Stimulated activated CD4-positive, alpha-beta T cell treated with anti-CD3 and anti-CD28 coated beads, TNF-alpha, amount 100 ng/mL, for 24 hours (primary cell): ENCODE measurements at regions not wholly inside any gene's neighbourhood (a gene's known extent, or its start where the extent isn't known, plus 50 kb on each side); places are given as distances from the start of the nearest gene placed in this dataset.

ENCODE experiments used
- DNase-seq, 3 experiments: peaks; one replicate each; pipeline ENCODE4 v3.0.0-alpha.2; 2020; ENCODE audit warnings: low read depth in 3 of 3

DNA sequence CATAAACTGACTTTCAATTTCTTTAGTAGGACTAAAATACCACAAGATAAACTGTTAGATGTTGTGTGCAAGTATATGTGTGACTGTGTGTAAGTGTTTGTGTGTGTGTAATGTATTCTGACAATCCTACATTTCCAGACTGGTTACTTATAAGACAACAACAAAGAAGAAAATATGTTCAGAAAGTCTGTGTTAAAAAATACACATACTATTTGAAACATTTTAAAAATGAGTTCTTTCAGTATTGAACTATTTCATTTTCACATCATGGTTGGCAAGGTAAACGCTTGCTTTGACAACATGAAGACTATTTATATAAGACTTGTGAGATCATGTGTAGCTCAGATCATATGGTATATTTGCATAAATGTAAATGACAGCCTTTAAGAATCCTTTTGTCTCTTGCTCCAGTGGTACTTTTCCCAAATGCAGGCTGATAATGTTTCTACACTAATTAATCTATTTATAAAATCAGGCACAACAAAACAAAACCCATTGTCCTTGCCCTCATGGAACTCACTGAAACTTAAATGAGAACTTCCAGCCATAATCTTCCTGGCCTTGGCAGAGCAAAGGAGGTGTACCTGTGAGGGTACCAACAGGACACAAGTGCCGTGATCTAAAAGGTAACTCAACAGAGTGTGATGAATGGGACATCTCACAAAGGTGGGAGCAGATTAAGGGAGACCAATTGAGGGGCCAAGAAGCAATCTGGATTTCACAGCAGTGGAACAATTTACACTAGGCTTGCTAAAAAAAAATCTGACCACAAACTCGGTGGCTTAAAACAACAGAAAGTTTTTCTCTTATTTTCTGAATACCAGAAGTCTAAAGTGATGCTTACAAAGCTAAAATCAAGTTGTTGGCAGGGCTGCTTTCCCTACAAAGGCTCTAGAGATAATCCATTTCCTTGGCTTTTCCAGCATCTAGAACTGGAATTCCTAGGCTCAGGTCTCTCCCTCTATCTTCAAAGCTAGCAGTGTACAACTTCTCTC, 349.0 kb downstream of the TBC1D4 start:
- DNase-seq, result no peak

DNA sequence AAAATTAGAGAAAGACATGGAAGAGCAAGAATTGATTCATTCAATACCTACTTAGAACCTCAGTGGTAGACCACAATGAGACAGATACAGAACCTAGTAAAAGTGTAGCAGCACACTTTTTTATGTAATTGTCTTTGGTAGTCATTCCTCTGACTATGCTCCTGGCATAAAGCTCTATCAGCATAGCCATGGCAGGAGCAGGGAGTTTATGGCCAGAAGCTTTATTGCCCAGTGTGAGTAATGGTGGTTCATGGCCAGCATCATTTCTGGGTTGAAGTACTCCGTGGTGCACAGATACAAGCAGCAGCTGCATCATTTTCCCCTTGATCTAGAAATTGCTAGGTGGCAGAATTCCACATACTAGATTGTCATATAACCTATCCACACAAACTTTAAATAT, 352.6 kb downstream of the TBC1D4 start:
- no peak for DNase-seq

DNA sequence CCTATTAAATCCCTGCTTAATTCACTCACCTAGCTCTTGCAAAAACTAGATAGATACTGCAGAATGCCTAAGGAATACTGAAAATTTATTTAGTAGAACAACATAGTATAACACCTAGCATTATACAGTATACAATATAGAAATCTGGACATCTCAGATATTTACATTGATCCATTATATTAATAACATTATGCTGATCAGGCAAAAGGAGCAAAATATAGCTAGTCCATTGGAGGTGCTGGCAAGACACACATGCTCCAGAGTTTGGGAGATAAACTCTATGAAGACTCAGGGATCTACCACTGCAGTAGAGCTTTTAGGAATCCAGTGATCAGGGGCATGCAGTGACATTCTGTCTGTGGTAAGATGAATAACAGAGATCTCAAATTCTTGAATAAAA, 357.6 kb downstream of the TBC1D4 start:
- DNase-seq, result no peak

DNA sequence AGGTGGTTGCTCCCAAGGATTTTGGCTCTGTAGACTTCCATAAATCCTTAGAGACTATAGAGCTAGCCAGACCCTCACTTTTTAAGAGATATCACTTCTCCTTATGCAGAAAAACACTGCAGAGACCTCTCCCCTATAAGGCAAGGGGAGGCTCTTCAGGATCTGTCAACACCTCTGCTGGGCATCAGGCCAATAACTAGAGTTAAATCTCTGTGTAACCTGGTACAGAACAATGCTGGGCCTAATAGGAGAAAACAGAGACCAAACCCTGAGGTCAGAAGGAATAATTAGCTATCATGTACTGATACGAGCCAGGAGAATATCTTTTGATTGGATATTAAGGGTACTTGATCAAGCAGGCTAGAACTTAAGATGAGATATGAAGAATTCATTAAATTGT, 358.5 kb downstream of the TBC1D4 start:
- no peak for DNase-seq

DNA sequence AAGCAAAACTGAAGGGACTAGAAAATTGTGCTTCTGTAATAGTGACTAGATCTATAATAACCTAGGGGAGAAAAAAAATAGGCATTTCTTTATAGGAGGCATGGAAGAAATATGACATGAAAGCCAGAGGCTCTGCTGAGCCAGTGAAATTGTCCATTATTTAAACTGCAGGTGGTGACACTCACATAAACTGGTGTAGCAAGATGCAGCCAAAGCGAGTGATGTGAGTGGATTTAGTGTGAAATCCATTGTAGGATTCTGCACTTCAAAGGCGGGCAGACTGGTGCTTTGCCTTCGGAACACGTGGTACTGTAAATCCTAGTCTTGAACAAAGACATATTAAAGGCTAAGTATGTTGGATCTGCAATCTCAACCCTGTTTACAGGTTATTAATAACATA, 361.9 kb downstream of the TBC1D4 start:
- no peak for DNase-seq

DNA sequence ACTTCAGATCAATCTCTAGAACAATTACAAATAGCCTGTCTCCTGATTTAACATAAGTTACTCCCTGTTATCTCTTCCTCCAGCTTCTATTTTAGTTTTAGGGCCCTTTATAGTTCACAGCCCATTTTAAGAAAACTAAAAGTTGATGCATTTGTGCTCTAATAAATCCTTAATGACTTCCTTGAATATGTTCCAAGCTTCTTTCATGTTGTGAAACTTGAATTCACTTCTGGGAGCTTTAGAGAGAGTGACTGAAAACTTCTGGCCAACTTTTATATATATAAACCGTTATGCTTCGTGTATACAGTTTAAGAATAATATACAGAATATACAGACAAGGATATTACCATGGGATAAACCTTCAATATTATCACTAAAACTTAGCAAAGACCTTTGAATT, 366.8 kb downstream of the TBC1D4 start:
- DNase-seq, result no peak

DNA sequence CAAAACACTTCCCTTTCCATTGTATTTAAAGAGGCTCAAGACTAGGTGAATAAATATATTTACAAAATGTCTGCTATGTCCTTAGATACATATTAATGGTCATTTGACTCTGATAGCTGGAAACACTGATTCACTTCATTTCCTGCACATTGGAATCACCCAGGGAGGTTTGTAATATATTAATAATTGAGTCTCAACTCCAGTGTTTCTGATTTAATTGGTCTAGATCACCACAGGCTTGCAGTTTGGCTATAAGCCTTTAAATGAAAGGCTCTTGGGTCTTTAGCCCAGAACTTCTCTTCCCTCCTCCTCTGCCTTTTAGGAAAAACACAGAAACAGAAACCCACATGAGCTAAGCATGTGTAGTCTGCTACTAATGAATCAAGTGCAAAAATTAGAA, 378.0 kb downstream of the TBC1D4 start:
- DNase-seq, result no peak

DNA sequence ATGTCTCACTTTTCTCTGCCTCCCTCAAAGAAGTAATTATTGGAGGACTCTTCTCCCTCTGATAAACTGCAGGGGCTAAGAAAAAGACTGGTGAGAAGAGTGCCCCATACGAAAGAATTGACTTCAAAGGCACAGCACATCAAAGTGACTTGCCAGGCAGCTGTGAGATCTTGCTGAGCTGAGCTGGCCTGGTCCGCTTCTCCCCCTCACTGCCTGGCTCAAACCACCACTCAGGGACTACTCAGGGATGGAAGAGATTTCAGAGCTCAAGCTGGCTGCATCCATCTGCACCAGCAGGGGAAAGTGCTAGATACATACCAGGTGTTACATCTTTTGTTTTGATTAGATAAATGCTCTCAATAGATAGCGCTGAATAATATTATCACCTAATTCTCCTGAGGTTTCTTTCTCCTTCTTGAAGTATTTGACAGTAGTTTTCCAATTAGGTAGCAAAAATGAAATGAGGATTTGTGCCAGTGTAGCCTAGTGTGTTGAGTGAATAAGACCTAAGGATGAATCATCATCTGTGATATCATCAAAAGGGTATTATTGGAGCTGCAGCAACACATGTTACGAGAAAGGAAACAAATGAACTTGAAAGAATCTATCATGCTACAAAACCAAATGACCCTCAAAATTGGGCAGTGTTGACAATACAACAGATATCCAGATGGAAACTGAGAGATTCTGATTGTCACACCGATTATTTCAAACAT, 379.8 kb downstream of the TBC1D4 start:
- no peak for DNase-seq

DNA sequence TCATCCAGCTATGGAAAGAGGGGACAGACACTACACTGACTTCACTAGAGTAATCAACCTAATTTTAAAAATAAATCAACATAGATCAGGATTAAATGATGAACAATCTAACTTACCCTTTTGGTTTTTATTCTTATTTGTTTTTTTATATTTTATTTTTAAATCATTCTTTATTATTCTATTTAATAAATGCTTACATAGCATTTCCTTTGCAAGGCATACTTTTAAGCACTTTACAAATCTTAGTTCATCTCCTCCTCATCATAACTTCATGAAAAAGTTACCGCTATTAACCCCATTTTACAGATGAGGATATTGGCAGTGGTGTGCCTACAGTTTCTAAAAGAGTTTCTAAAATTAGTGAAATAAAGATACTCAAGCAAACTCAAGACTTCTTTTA, 380.6 kb downstream of the TBC1D4 start:
- no peak for DNase-seq

DNA sequence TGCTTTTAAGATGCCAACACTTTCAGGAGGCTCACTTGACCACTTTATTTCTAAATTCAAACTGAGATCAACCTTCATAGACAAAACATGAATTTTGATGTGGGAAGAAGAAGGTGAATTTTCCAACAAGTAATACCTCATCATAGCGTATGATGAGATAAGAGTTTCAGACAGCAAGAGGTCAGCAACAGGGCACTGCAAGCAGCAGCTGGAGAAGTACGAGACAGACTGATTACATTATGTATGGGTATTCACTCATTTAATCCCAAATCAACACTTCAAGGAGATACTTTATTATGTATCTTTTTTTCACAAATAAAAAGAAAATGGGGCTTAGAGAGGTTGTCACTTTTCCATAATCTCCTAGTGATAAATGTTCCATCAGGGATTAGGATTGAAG, 389.8 kb downstream of the TBC1D4 start:
- no peak for DNase-seq

DNA sequence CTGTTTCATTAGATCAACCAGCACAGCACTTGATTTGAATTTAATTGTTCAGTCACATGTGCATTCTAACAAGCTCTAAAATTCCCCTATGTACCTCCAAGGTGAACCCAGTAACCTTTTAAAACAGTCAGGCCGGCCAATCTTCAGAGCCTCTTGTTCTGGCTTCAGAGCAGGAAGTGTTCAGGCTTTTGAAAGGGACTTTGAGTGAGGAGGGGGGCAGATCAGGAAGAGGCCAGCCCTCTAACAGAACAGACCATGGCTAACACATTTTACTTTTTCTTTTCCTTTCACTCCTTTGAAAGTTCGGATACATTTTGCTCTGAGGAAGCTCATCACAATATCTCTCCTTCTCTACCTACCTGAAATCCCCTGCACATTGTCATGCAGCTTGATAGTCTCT, 390.3 kb downstream of the TBC1D4 start:
- no peak for DNase-seq

DNA sequence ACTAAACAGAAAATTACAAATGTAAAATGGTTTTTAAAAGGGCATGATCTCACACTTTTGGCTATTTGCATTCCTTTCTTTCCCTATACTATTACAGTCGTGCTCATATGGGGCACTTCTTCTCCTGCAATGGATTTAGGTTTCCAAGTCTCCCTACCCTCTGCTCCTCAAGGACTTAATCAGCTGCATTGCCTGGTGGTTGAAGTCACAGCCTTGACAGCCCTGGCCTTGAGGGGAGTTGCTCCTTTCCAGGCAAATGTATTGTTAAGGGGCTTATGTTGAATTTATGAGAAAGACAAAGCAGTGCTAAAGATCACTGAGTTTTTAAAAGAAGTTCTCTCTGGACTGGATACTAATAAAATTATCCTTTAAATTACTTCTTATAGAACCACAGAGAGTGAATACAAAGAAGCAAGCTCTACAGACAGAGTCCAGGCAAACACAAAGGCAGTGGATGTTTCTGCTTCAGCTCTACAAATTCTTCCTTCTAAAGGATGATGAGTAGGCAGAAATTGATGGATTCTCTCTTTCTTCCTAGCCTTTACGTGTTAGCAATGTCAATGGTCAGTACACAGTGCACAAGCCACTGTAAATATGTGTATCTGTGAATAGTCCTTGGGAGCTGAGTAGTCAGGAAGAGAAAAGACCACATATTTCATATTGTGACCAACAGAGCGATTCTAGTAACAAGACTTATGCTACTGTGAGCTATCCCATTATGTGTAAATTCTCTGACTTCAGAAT, 390.9 kb downstream of the TBC1D4 start:
- no peak for DNase-seq

DNA sequence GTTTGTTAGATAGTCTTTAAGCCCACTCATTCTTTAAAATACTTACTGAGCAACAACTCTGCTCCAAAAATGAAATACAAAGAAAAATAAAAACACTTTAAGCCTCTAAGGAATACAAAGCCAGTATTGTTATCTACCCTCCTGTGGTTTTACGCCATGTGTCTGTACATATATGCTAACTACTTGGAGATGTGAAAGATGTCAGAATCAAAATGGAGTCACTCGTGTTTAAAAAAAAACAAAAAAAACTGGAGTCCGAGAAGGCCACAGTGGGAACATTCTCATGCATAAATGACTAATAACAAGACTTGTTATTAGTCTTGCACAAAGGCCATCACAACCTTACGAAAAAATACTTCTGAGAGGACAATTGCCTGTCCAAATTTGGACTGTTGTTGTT, 393.1 kb downstream of the TBC1D4 start:
- DNase-seq, result no peak

DNA sequence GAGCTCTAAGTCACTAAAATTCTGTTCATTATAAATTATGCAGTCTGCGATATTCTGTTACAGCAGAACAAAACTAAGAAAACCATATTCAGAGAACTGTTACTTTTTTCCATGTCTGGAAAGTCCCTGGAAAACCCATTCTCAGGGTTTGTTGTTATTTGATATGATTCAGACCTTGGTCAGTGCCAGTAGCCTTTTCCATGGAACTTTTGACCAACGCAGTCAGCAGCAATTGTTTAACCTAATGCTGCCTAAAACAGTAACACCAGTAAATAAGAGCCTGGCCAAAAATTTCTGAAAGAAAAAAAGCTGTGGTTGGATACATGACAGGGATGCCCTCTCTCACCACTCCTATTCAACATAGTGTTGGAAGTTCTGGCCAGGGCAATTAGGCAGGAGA, 402.7 kb downstream of the TBC1D4 start:
- no peak for DNase-seq

DNA sequence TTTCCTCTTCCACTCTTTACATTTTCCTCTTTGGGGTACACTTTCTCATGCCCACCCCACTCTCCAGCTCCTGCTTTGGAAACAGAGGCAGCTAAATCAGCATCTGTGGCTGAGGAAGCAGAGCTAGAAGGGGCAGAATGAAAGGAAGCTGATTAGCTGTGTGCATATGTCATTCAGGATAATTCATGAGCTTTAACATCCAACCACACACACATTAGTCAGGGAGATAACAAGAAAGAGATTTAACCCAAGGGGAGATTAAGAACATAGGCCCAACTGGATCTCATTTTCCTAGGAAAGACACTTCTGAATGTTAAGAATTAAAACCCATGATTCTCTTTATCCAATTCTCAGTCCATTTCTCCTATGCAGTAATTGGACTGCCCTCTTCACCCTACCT, 405.5 kb downstream of the TBC1D4 start:
- DNase-seq, result no peak

DNA sequence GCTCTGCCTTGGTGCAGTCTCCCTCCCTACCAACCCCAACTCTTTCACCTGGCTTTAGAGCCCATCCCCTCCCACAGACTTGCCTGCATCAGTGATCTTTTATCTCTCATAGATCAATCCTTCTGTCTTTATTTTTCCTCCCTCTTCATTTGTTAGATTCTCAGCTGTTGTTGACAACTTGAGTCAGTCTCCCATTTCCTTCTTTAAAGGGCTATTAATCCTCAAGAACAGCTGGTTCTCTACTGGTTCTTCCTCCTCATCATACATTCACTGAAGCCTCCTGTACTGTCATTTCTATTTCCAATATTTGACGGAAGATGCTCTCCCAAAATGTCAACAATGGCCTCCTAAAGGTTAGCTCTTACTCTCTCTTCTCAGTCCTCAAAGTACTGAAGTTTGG, 408.2 kb downstream of the TBC1D4 start:
- DNase-seq, result no peak

DNA sequence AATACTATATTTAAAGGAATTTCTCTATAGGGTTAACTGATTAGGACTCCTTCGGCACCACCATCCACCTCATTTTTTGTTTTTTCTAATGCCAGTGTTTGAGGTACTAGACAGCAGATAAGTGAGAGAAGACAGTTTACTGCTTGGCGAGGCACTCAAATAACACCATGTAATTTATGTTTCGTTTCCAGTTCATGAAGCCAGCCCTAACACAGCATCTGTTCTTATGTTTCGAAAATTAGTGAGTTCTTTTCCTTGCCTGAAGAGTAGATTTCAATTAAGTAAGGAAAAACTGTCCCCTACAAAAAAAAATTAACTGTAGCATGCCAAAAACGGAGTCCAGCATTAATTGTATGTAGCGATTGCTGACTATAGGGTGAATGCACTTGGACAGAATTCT, 409.1 kb downstream of the TBC1D4 start:
- no peak for DNase-seq

DNA sequence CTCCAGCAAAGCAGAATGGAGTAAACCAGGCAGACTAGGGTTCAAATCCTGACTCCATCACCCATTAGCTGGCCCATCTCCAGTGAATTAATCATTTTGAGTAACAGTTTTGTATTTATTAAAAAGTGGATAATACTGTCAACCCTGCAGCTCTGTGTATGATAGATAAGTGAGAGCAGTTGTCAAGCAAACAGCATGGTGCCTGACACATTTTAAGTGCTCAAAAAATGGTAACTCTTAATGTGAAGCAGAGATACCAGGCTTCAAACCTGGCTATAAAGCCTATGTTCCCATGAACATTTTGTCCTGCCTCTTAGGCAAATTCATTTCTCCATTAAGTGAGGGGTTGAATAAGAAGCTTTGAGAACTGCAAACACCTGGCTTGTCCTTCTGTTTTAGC, 409.6 kb downstream of the TBC1D4 start:
- DNase-seq, result no peak

DNA sequence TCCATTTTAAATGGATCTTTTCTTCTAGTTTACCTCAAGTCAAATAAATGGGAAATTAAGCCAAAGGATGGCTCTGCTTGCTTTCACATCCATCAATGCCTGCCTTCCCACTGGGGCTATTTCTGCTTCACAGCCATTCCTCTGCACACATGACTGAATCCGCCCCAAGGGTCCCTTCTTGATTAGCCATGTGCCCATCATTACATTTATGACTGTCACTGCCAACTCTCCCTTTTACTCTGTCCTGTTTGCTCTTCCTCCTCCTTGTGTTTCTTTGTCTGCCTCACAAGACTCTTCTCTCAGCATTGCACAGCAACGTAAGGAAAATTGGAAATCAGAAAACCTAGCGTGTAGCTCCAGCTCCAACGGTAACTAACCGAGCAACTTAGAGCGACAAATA, 410.2 kb downstream of the TBC1D4 start:
- DNase-seq, result no peak

DNA sequence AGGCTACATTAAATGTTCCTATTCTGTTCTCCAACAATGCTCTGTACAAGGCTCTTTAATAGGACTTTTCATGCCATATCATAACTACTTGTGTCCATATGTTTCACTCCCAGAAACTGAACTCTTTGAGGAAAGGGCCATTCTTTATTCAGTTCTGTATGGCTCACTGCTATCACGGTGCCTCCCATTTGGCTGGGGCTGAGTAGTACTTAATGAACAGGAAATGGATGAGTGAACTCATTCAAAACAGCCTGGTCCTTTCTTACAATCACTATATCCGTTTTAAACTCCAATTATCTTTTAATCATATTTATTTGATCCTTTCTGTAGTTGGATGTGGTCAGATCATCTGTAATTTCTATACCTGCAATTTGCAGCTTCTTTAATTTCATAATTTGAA, 410.6 kb downstream of the TBC1D4 start:
- DNase-seq, result no peak

DNA sequence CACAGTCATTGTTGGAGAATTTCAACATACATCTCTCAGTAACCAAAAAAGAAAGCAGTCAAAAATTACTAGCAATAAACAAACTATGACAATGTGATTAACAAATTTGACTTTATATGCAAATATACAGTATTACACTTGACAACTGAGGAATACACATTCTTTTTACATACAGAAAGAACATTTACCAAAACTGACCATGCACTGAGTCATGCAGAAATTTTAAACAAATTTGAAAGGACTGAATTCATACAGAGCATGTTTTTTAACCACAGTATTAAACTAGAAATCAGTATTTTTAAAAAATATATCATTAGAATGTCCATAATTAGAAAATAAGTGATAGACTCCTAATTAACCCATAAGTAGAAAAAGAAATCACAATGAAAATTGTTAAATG, 420.1 kb downstream of the TBC1D4 start:
- no peak for DNase-seq

DNA sequence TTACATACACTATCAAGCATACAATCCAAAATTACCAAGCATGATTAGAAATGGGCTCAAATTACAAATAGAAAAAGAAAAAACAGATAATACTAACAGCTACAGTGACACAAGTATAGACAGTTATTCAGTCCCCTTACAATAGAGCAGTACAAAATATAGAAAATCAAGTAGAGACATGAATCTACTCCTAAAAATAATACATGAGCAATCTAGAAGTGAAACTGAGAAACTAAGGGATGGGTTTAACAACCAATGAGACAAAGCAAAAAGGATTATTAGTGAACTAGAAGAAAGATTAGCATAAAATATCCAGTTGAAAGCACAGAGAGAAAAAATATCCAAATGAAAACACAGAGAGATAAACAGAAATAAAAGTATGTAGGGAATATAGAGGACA, 426.7 kb downstream of the TBC1D4 start:
- DNase-seq, result no peak

DNA sequence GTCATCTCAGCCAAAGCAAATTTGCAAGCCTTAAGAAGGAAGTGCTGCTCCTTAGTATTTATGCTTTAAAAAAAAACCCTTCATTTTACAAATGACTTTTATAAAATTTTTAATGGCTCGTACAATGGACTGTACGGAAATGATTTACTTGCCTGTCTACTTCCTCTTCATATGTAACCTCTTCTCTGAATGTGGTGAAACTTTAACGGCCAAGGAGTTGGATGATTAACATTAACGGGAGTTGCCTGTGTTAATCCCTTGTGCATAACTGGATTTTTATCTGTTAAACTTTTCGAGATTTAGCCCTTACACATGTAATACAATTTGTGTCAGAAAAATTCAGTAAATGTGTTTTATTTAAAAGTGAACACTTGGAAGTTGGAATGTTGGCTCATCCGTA, 429.4 kb downstream of the TBC1D4 start:
- DNase-seq, result no peak
